ENCODE measurements at regions not wholly inside any gene's neighbourhood (a gene's known extent, or its start where the extent isn't known, plus 50 kb on each side); places are given as distances from the start of the nearest gene placed in this dataset.

DNA sequence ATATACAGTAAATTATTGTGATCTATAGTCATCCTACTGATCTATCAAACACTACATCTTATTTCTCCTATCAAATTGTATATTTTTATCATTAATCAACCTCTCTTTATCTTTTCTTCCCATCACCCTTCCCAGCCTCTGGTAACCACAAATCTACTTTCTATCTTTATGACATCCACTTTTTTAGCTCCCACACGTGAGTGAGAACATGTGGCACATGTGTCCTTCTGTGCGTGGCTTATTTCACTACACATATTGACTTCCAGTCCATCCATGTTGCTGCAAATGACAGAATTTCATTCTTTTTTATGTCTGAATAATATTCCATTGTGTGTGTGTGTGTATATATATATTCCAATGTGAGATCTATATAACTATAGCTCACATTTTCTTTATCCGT lies 67.8 kb upstream of the TBX5 start:
- 90% methylated on average over 3 of the region's 3 CpGs; no CpG with 5 or more reads in 1 of the 2 experiments for WGBS, 2 experiments (ENCODE audit: extremely low coverage in 1 of 2, insufficient coverage in 1 of 2, insufficient read length in 1 of 2, insufficient replicate concordance in 2 of 2, low coverage in 1 of 2, low lambda C conversion rate in 2 of 2, missing lambda C conversion rate in 1 of 2)
- no peak for TF ChIP-seq ATF3 (IDR thresholded peaks at IDR 0.05; ENCODE audit: insufficient read depth, low read depth, low read length)
- TF ChIP-seq CHD1 (IDR thresholded peaks at IDR 0.05; ENCODE audit: low read depth, low read length): no peak
- no peak for TF ChIP-seq POLR2A (IDR thresholded peaks at IDR 0.05; ENCODE audit: control extremely low read depth in 1 of 2, low read depth in 2 of 2, low read length in 2 of 2)
- TF ChIP-seq TAF7 (optimal IDR thresholded peaks at IDR 0.05; ENCODE audit: borderline replicate concordance, low read depth, low read length): no peak
- TF ChIP-seq PHF8 (conservative IDR thresholded peaks at IDR 0.05; ENCODE audit: low read depth, low read length): no peak
- no peak for TF ChIP-seq SP4 (IDR thresholded peaks at IDR 0.05; ENCODE audit: low read length)
- no peak for TF ChIP-seq CREB1 (IDR thresholded peaks at IDR 0.05)
- no peak for TF ChIP-seq KDM5A (IDR thresholded peaks at IDR 0.05; ENCODE audit: low read length)
- TF ChIP-seq YY1 (IDR thresholded peaks at IDR 0.05; ENCODE audit: low read depth, low read length): no peak
- no peak for TF ChIP-seq POLR2AphosphoS5 (IDR thresholded peaks at IDR 0.05; ENCODE audit: low read depth, low read length)
- no peak for TF ChIP-seq BRCA1 (IDR thresholded peaks at IDR 0.05; ENCODE audit: low read depth, low read length)
- no peak for TF ChIP-seq GTF2F1 (IDR thresholded peaks at IDR 0.05; ENCODE audit: borderline replicate concordance, low read depth, low read length)
- TF ChIP-seq JUN (IDR thresholded peaks at IDR 0.05; ENCODE audit: low read depth, low read length): no peak
- no peak for TF ChIP-seq POU5F1 (IDR thresholded peaks at IDR 0.05; ENCODE audit: low read depth, low read length)
- no peak for TF ChIP-seq SRF (IDR thresholded peaks at IDR 0.05; ENCODE audit: low read depth, low read length)
- no peak for TF ChIP-seq RXRA (IDR thresholded peaks at IDR 0.05; ENCODE audit: insufficient read depth, low read depth, low read length)
- TF ChIP-seq SP1 (IDR thresholded peaks at IDR 0.05; ENCODE audit: low read depth, low read length): no peak

More for the DNA sequence above, 67.8 kb upstream of the TBX5 start:
- H3K56ac ChIP-seq (replicated peaks; ENCODE audit: insufficient read length, low read depth, low read length): no peak overlapping the region
- no peak overlapping the region for H4K8ac ChIP-seq (ENCODE audit: extremely low read depth, insufficient read depth, low read length)
- H3K9ac ChIP-seq (replicated peaks in 1 of 4; ENCODE audit: extremely low read depth in 1 of 4, low read depth in 3 of 4, low read length in 3 of 4): no peak overlapping the region
- no peaks in the 10 kb centered on the region for H3K23me2 ChIP-seq (ENCODE audit: low read depth, low read length)
- H3K79me2 ChIP-seq (ENCODE audit: control insufficient read depth in 1 of 2, insufficient read depth in 2 of 2, low read length in 2 of 2): no peaks in the 10 kb centered on the region
- peaks cover 0 to 6% (median 0%) of the 10 kb centered on the region in 4 experiments; a peak in 1 of 7 replicates for H3K4me1 ChIP-seq (replicated peaks in 1 of 4; ENCODE audit: control insufficient read depth in 3 of 4, insufficient read depth in 4 of 4, low read length in 3 of 4)
- no peak overlapping the region for H4K91ac ChIP-seq (replicated peaks; ENCODE audit: insufficient read length, low read length)
- no peak overlapping the region for H3K23ac ChIP-seq (ENCODE audit: insufficient read length)
- ChIA-PET CTCF (ENCODE audit: partially characterized antibody) (interaction anchor here (0.7 to 1.3 kb wide), 8 partner anchors 8 to 308 kb away, joined by 3 to 4 read pairs (median 3); no protein-coding TSS in a partner anchor), POLR2A (ENCODE audit: partially characterized antibody) (no interaction called here)
- H2AFZ ChIP-seq (ENCODE audit: low read length): no peak overlapping the region
- H2BK5ac ChIP-seq (ENCODE audit: low read depth, low read length): no peak overlapping the region
- H3K4me2 ChIP-seq (ENCODE audit: insufficient read depth in 1 of 2, low read depth in 2 of 2, low read length in 2 of 2): no peak overlapping the region
- DNase-seq (ENCODE audit: low read depth in 1 of 2, low spot score in 2 of 2) (no peak), FAIRE-seq (no peak)
- H3K14ac ChIP-seq (ENCODE audit: insufficient read length): no peak overlapping the region
- H3K4ac ChIP-seq (replicated peaks; ENCODE audit: insufficient read length, low read depth, low read length): no peak overlapping the region
- no peak overlapping the region for H3K18ac ChIP-seq (ENCODE audit: extremely low read depth, low read length)
- H3K4me3 ChIP-seq (ENCODE audit: extremely low read depth in 1 of 4, insufficient read depth in 2 of 4, low read depth in 3 of 4, low read length in 4 of 4): no peak overlapping the region
- no peak overlapping the region for H3K27ac ChIP-seq (ENCODE audit: low read depth, low read length)
- no peak overlapping the region for H2BK20ac ChIP-seq (ENCODE audit: low read length)
- no peaks in the 10 kb centered on the region for H3K36me3 ChIP-seq (ENCODE audit: control insufficient read depth in 2 of 4, insufficient read depth in 4 of 4, low read length in 3 of 4)
- no peaks in the 10 kb centered on the region for H3K9me3 ChIP-seq (ENCODE audit: insufficient read depth in 2 of 2, low read depth in 1 of 2, low read length in 1 of 2)
- no peak overlapping the region for H2AK5ac ChIP-seq (ENCODE audit: low read depth, low read length)
- H3K79me1 ChIP-seq (ENCODE audit: low read depth, low read length): no peaks in the 10 kb centered on the region
- no peak overlapping the region for H4K5ac ChIP-seq (ENCODE audit: insufficient read length, low read depth, low read length)
- no peaks in the 10 kb centered on the region for H4K20me1 ChIP-seq (replicated peaks in 1 of 2; ENCODE audit: control insufficient read depth in 1 of 2, insufficient read depth in 2 of 2, low read length in 2 of 2)
- no peak overlapping the region for H2BK12ac ChIP-seq (ENCODE audit: low read depth, low read length)
- no peak overlapping the region for H2BK15ac ChIP-seq (ENCODE audit: low read length)
- H3K27me3 ChIP-seq (replicated peaks in 1 of 4; ENCODE audit: control insufficient read depth in 3 of 4, extremely low read depth in 1 of 4, insufficient read depth in 3 of 4, low read length in 3 of 4): peaks cover 9 to 21% (median 16%) of the 10 kb centered on the region in 4 experiments
- H2BK120ac ChIP-seq (replicated peaks; ENCODE audit: low read depth, low read length): no peak overlapping the region
